HUES6 (cell line): ENCODE measurements at regions not wholly inside any gene's neighbourhood (a gene's known extent, or its start where the extent isn't known, plus 50 kb on each side); places are given as distances from the start of the nearest gene placed in this dataset.

Experiments
- H3K27ac ChIP-seq: 2 replicates; pipeline ENCODE4 v1.7.0; 2013; ENCODE audit warnings: low read depth, mild to moderate bottlenecking, low read length, inconsistent platforms
- H3K27me3 ChIP-seq: 2 replicates; pipeline ENCODE4 v1.6.1; 2013; ENCODE audit warnings: low read length; ENCODE audit not compliant: control insufficient read depth, insufficient read depth
- H3K36me3 ChIP-seq: 2 replicates; pipeline ENCODE4 v1.6.1; 2013; ENCODE audit warnings: low read length; ENCODE audit not compliant: control insufficient read depth, insufficient read depth
- H3K4me1 ChIP-seq: 2 replicates; pipeline ENCODE4 v1.6.1; 2013; ENCODE audit warnings: low read length; ENCODE audit not compliant: control insufficient read depth, insufficient read depth
- H3K4me3 ChIP-seq: 2 replicates; pipeline ENCODE4 v1.5.1; 2013; ENCODE audit warnings: low read depth, low read length
- H3K9ac ChIP-seq: one replicate; pipeline ENCODE4 v1.6.1; 2013; ENCODE audit warnings: mild to moderate bottlenecking, low read length
- H3K9me3 ChIP-seq: 2 replicates; pipeline ENCODE4 v1.6.1; 2013; ENCODE audit warnings: low read depth, low read length; ENCODE audit not compliant: control insufficient read depth, insufficient read depth

- H3K27ac ChIP-seq, result no peak overlapping the region
- 0 out of 2 replicates have a peak, but pooled peaks cover 4% of the 10 kb centered on the region for H3K9me3 ChIP-seq
- H3K4me1 ChIP-seq, result no peaks in the 10 kb centered on the region
- H3K36me3 ChIP-seq, result no peaks in the 10 kb centered on the region
- no peak overlapping the region for H3K9ac ChIP-seq
- no peaks in the 10 kb centered on the region for H3K27me3 ChIP-seq
- no peak overlapping the region for H3K4me3 ChIP-seq
Measured at GRCh38 chr5:91888810-91889209, 505.7 kb upstream of the ARRDC3 start.

GRCh38 chr5:91885291-91886265, 502.5 kb upstream of the ARRDC3 start:
- Histone ChIP-seq H3K27ac (no peak overlapping the region), H3K4me1 (no peaks in the 10 kb centered on the region), H3K36me3 (no peaks in the 10 kb centered on the region), H3K9me3 (no peaks in the 10 kb centered on the region), H3K9ac (no peak overlapping the region), H3K27me3 (no peaks in the 10 kb centered on the region), H3K4me3 (no peak overlapping the region)

GRCh38 chr5:91884036-91884435, 500.9 kb upstream of the ARRDC3 start:
- no peaks in the 10 kb centered on the region for H3K4me1 ChIP-seq
- no peaks in the 10 kb centered on the region for H3K36me3 ChIP-seq
- H3K9ac ChIP-seq, result no peak overlapping the region
- no peaks in the 10 kb centered on the region for H3K27me3 ChIP-seq
- no peak overlapping the region for H3K4me3 ChIP-seq
- H3K27ac ChIP-seq, result no peak overlapping the region
- no peaks in the 10 kb centered on the region for H3K9me3 ChIP-seq

GRCh38 chr5:91875196-91875779, 492.2 kb upstream of the ARRDC3 start:
- no peak overlapping the region for H3K27ac ChIP-seq
- H3K4me1 ChIP-seq, result no peaks in the 10 kb centered on the region; the same call in 1 of the 2 replicates
- H3K4me3 ChIP-seq, result no peak overlapping the region
- no peaks in the 10 kb centered on the region for H3K27me3 ChIP-seq
- no peaks in the 10 kb centered on the region for H3K36me3 ChIP-seq
- H3K9ac ChIP-seq, result no peak overlapping the region
- H3K9me3 ChIP-seq, result no peaks in the 10 kb centered on the region

GRCh38 chr5:91867799-91868198, 484.7 kb upstream of the ARRDC3 start:
- Histone ChIP-seq H3K4me1 (peaks cover 18% of the 10 kb centered on the region), H3K9me3 (no peaks in the 10 kb centered on the region), H3K36me3 (no peaks in the 10 kb centered on the region), H3K9ac (no peak overlapping the region), H3K27me3 (no peaks in the 10 kb centered on the region), H3K4me3 (no peak overlapping the region), H3K27ac (no peak overlapping the region)

- no peaks in the 10 kb centered on the region for H3K27me3 ChIP-seq
- H3K4me3 ChIP-seq, result no peak overlapping the region
- H3K27ac ChIP-seq, result no peak overlapping the region
- H3K4me1 ChIP-seq, result peaks cover 18% of the 10 kb centered on the region
- peaks cover under 1% of the 10 kb centered on the region; the same call in 1 of the 2 replicates for H3K9me3 ChIP-seq
- no peaks in the 10 kb centered on the region for H3K36me3 ChIP-seq
- H3K9ac ChIP-seq, result no peak overlapping the region
Measured at GRCh38 chr5:91865915-91866314, 482.8 kb upstream of the ARRDC3 start.

GRCh38 chr5:91864962-91865361, 481.8 kb upstream of the ARRDC3 start:
- Histone ChIP-seq H3K9ac (no peak overlapping the region), H3K9me3 (peaks cover 3% of the 10 kb centered on the region; the same call in 1 of the 2 replicates), H3K36me3 (no peaks in the 10 kb centered on the region), H3K4me1 (peaks cover 18% of the 10 kb centered on the region), H3K4me3 (no peak overlapping the region), H3K27me3 (no peaks in the 10 kb centered on the region), H3K27ac (peak overlapping the region; percentile 21; the same call in 1 of the 2 replicates)

- Histone ChIP-seq H3K27me3 (no peaks in the 10 kb centered on the region), H3K4me1 (peaks cover 27% of the 10 kb centered on the region), H3K36me3 (no peaks in the 10 kb centered on the region), H3K9ac (no peak overlapping the region), H3K9me3 (no peaks in the 10 kb centered on the region), H3K27ac (no peak overlapping the region), H3K4me3 (no peak overlapping the region)
Measured at GRCh38 chr5:91851670-91852069, 468.6 kb upstream of the ARRDC3 start.

GRCh38 chr5:91850031-91850430, 466.9 kb upstream of the ARRDC3 start:
- Histone ChIP-seq H3K27ac (peak overlapping the region; percentile 37), H3K9ac (no peak overlapping the region), H3K9me3 (no peaks in the 10 kb centered on the region), H3K4me3 (no peak overlapping the region), H3K27me3 (no peaks in the 10 kb centered on the region), H3K4me1 (peaks cover 27% of the 10 kb centered on the region), H3K36me3 (no peaks in the 10 kb centered on the region)

GRCh38 chr5:91849069-91849468, 466.0 kb upstream of the ARRDC3 start:
- Histone ChIP-seq H3K36me3 (no peaks in the 10 kb centered on the region), H3K4me3 (no peak overlapping the region), H3K9ac (no peak overlapping the region), H3K4me1 (peaks cover 27% of the 10 kb centered on the region), H3K27ac (peak overlapping the region; percentile 37; the same call in 1 of the 2 replicates), H3K9me3 (no peaks in the 10 kb centered on the region), H3K27me3 (no peaks in the 10 kb centered on the region)

GRCh38 chr5:91848453-91848852, 465.3 kb upstream of the ARRDC3 start:
- peak overlapping the region; percentile 17; the same call in 1 of the 2 replicates for H3K27ac ChIP-seq
- H3K9me3 ChIP-seq, result no peaks in the 10 kb centered on the region
- H3K4me3 ChIP-seq, result no peak overlapping the region

More at GRCh38 chr5:91848453-91848852, 465.3 kb upstream of the ARRDC3 start:
- Histone ChIP-seq H3K4me1 (peaks cover 27% of the 10 kb centered on the region), H3K27me3 (no peaks in the 10 kb centered on the region), H3K9ac (no peak overlapping the region), H3K36me3 (no peaks in the 10 kb centered on the region)
